ENCODE measurements at regions not wholly inside any gene's neighbourhood (a gene's known extent, or its start where the extent isn't known, plus 50 kb on each side); places are given as distances from the start of the nearest gene placed in this dataset.

GRCh38 chr1:173427146-173428054 lies 49.7 kb upstream of the PRDX6 start:
- H3K9me3 Mint-ChIP-seq (ENCODE audit: unreplicated experiment), result no peaks in the 10 kb centered on the region
- BruUV-seq (replicated peaks), result no TSS peak
- DNase-seq (ENCODE audit: unreplicated experiment), result no peak
- POLR2A ChIA-PET, result interaction anchor here (1.0 to 6.2 kb wide), 4 partner anchors 25 to 398 kb away, joined by 3 to 49 read pairs (median 17); partner anchors contain the start of genes CENPL, DARS2 and PRDX6
- intact Hi-C loops (cut with micrococcal nuclease), result no loop called here
- TF ChIP-seq CTCF (IDR thresholded peaks at IDR 0.05; ENCODE audit: unreplicated experiment), result no peak
- CTCF ChIA-PET, result interaction anchor here (0.6 to 5.2 kb wide), 8 partner anchors 51 to 683 kb away, joined by 3 to 73 read pairs (median 4); partner anchors contain the start of genes CENPL, DARS2 and PRDX6
- peaks cover 5% of the 10 kb centered on the region for H3K36me3 Mint-ChIP-seq (ENCODE audit: insufficient read depth, unreplicated experiment)
- no peaks in the 10 kb centered on the region for H3K27me3 Mint-ChIP-seq (ENCODE audit: insufficient read depth, unreplicated experiment)
- H3K27ac Mint-ChIP-seq (ENCODE audit: low read depth, unreplicated experiment), result no peak overlapping the region
- H3K4me1 Mint-ChIP-seq (ENCODE audit: insufficient read depth, unreplicated experiment), result peaks cover 50% of the 10 kb centered on the region
- H3K4me3 Mint-ChIP-seq (ENCODE audit: unreplicated experiment), result no peak overlapping the region

Data from MCF 10A (cell line).